Activated CD4-positive, alpha-beta T cell treated with anti-CD3 and anti-CD28 coated beads, Interleukin-10, Interleukin-2, amounts not matched to agents 100 ng/mL and 50 ng/mL, durations not matched to agents 16 hours and 8 hours (primary cell): ENCODE measurements at regions not wholly inside any gene's neighbourhood (a gene's known extent, or its start where the extent isn't known, plus 50 kb on each side); places are given as distances from the start of the nearest gene placed in this dataset.
"Not testable (repeated sequence)": the region's sequence is repeated elsewhere in the genome, so short reads cannot be mapped to it uniquely, and the experiment has no call there.

Experiments used
- DNase-seq: peaks from one replicate; pipeline ENCODE4 v3.0.0-alpha.2; 2020

GRCh38 chr21:32823296-32823695 lies 51.7 kb upstream of the PAXBP1 start:
- DNase-seq, result not testable (repeated sequence)

DNA sequence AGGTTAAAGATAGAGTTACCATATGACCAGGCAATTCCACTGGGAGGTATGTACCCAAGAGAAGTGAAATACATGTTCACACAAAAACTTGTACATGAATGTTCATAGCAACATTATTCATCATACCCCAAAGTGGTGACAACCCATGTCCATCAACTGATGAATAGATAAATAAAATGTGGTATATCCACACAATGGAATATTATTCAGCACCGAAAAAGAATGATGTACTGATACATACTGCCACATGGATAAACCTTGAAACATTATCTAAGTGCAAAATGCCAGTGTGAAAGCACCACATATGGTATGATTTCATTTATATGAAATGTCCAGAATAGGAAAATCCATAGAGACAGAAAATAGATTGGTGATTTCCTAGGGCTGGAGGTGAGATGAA lies 53.4 kb upstream of the PAXBP1 start:
- no peak for DNase-seq

GRCh38 chr21:32826329-32827167 lies 55.0 kb upstream of the PAXBP1 start:
- DNase-seq, result peak; percentile 53

- no peak for DNase-seq
Measured at GRCh38 chr21:32828908-32829307, 57.4 kb upstream of the PAXBP1 start.

GRCh38 chr21:32829504-32829903 lies 57.9 kb upstream of the PAXBP1 start:
- no peak for DNase-seq

- DNase-seq, result not testable (repeated sequence)
Measured at GRCh38 chr21:32831779-32832178, 60.2 kb upstream of the PAXBP1 start.

GRCh38 chr21:32834211-32834915 lies 62.8 kb upstream of the PAXBP1 start:
- DNase-seq, result no peak

DNA sequence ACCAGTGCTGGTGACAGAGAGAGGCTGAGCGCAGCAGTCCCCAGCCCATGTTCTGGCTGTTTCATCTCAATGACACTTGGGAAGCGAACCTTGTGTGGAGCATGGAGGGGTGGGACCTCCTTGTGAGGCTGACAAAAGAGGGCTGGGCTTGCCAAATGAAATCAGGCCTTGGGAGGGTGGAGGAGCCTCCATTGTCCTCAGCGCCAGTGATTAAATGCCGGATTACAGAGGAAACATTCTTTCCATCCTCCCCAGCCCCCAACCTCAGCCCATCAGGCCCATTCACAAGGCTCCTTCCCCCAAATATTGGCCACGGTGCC lies 63.3 kb upstream of the PAXBP1 start:
- no peak for DNase-seq

GRCh38 chr21:32842146-32842545 lies 70.6 kb upstream of the PAXBP1 start:
- DNase-seq, result no peak

- no peak for DNase-seq
Measured at GRCh38 chr21:32843561-32843960, 72.0 kb upstream of the PAXBP1 start.

DNA sequence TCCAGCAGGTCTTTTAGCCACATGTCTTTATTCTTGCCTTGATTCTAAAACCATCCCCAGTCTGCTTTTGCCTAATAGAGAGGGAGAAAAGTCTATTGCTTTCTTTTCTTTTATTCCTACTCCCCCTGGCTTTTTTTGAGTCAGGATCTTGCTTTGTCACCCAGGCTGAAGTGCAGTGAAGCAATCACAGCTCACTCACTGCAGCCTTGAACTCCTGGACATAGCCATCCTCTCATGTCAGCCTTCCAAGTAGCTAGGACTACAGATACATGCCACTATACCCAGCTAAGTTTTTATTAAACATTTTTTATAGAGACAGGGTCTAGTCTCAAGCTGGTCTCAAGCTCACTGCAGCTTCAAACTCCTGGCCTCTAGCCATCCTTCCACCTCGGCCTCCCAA lies 72.5 kb upstream of the PAXBP1 start:
- no peak for DNase-seq

GRCh38 chr21:32844653-32845436 lies 73.3 kb upstream of the PAXBP1 start:
- DNase-seq, result no peak

- DNase-seq, result no peak
Measured at GRCh38 chr21:32858628-32859027, 87.1 kb upstream of the PAXBP1 start.

- DNase-seq, result no peak
Measured at GRCh38 chr21:32860399-32860798, 88.8 kb upstream of the PAXBP1 start.

- no peak for DNase-seq
Measured at GRCh38 chr21:32861866-32862265, 90.3 kb upstream of the PAXBP1 start.

GRCh38 chr21:32867597-32867996 lies 96.0 kb upstream of the PAXBP1 start:
- no peak for DNase-seq

DNA sequence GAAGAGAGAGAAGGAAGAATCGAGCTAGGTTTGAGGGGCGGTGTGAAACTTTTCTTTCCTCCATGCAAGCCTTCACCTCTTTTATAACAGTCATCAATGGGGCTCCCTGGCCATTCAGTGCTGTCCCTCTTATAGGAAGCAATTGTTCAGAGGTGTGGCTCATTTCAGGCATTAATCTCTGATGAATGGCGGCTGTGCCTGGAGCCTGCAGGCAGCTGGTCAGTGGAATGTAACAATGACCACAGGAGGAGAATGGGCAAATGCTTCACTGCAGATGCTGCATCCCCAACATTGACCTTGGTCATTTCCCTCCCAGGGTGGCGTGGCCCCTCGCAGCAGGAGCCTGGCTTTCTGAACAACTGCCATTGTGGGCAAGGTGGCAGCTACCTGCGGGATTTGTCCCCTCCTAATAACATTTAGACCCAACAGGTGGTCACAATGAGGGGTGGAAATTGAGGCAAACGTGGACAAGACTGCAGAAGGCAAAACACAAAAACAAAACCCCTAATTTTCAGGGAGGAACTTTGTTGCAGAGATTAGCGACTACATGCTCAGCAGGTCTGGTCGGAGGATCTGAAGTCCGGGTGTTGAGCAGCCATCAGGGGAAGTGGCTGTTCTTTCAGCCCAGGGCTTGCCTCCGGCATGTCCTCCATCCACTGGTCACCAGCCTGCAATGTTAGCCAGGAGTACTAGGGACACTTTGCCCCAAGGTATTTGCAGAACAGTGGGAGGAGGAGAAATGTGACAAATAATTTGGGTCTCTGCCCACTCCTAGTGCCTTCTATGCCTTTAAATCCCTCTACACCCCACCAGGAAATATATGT lies 97.3 kb upstream of the PAXBP1 start:
- no peak for DNase-seq

- no peak for DNase-seq
Measured at GRCh38 chr21:32869459-32869858, 97.9 kb upstream of the PAXBP1 start.

DNA sequence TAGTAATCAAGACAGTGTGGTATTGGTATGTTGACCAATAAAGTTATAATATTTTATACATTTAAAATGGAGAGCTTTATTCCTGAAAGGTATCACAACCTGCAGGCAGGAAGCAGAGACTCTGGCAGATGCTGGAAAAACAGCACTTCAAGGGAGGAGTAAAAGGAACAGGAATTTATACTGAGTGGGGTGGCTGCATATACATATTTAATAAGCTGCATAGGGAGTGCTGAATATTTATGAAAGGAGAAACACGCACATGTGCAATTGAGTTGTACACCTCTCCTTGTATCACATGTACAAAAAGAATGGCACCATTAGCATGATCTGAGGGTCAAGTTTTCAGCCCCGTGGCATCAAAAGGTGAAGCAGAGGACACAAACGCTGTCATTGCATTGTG lies 104.9 kb upstream of the PAXBP1 start:
- no peak for DNase-seq

- DNase-seq, result not testable (repeated sequence)
Measured at GRCh38 chr21:32877888-32878287, 106.3 kb upstream of the PAXBP1 start.

- DNase-seq, result no peak
Measured at GRCh38 chr21:32878661-32879060, 107.1 kb upstream of the PAXBP1 start.

- no peak for DNase-seq
Measured at GRCh38 chr21:32881458-32881857, 109.9 kb upstream of the PAXBP1 start.

DNA sequence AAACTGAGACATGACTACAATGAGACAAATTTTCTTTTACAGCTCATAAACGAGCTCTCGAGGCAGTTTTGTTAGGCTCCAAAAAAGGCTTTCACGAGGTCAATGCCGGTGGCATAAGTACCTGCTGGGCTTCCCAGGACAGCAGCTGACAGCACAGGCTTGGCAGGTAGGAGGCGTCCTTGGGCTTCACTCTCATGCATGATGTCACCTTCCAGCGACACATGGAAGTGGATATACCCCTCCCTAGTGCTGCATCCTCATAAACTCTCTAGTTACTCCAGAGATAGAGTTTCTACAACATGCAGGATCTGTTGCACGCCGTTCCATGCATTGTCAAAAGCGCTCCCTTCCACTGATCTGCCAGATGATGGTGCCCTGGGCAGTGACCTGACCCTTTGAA lies 112.5 kb upstream of the PAXBP1 start:
- no peak for DNase-seq
